ENCODE measurements at regions not wholly inside any gene's neighbourhood (a gene's known extent, or its start where the extent isn't known, plus 50 kb on each side); places are given as distances from the start of the nearest gene placed in this dataset.

GRCh38 chr4:53854991-53855568 lies 209.3 kb downstream of the CHIC2 start:
- H3K27me3 Mint-ChIP-seq (ENCODE audit: unreplicated experiment) = peaks cover 6% of the 10 kb centered on the region
- H3K36me3 Mint-ChIP-seq (ENCODE audit: unreplicated experiment) = no peaks in the 10 kb centered on the region
- peak overlapping the region; percentile 28 for H3K27ac Mint-ChIP-seq (ENCODE audit: unreplicated experiment)
- peaks cover 1% of the 10 kb centered on the region for H3K9me3 Mint-ChIP-seq (ENCODE audit: unreplicated experiment)
- H3K4me3 Mint-ChIP-seq (ENCODE audit: unreplicated experiment) = no peak overlapping the region
- no peak for DNase-seq
- no peak for TF ChIP-seq CTCF (IDR thresholded peaks at IDR 0.05; ENCODE audit: partially characterized antibody, unreplicated experiment)
- H3K4me1 Mint-ChIP-seq (ENCODE audit: low read depth, unreplicated experiment) = peaks cover 41% of the 10 kb centered on the region

GRCh38 chr4:53852343-53852742 lies 212.1 kb downstream of the CHIC2 start:
- Mint-ChIP-seq H3K27me3 (ENCODE audit: unreplicated experiment) (peaks cover 7% of the 10 kb centered on the region), H3K27ac (ENCODE audit: unreplicated experiment) (peak overlapping the region; percentile 89), H3K4me1 (ENCODE audit: low read depth, unreplicated experiment) (peaks cover 46% of the 10 kb centered on the region), H3K36me3 (ENCODE audit: unreplicated experiment) (no peaks in the 10 kb centered on the region), H3K9me3 (ENCODE audit: unreplicated experiment) (peaks cover 2% of the 10 kb centered on the region), H3K4me3 (ENCODE audit: unreplicated experiment) (peak overlapping the region; percentile 6)
- no peak for DNase-seq
- TF ChIP-seq CTCF (IDR thresholded peaks at IDR 0.05; ENCODE audit: partially characterized antibody, unreplicated experiment) = no peak

- no peak for DNase-seq
- Mint-ChIP-seq H3K9me3 (ENCODE audit: unreplicated experiment) (peaks cover 2% of the 10 kb centered on the region), H3K4me1 (ENCODE audit: low read depth, unreplicated experiment) (peaks cover 53% of the 10 kb centered on the region), H3K27me3 (ENCODE audit: unreplicated experiment) (peaks cover 5% of the 10 kb centered on the region), H3K27ac (ENCODE audit: unreplicated experiment) (no peak overlapping the region), H3K36me3 (ENCODE audit: unreplicated experiment) (no peaks in the 10 kb centered on the region), H3K4me3 (ENCODE audit: unreplicated experiment) (no peak overlapping the region)
- no peak for TF ChIP-seq CTCF (IDR thresholded peaks at IDR 0.05; ENCODE audit: partially characterized antibody, unreplicated experiment)
Observed at GRCh38 chr4:53847965-53848364, 216.4 kb downstream of the CHIC2 start.

- DNase-seq = no peak
- Mint-ChIP-seq H3K4me3 (ENCODE audit: unreplicated experiment) (no peak overlapping the region), H3K4me1 (ENCODE audit: low read depth, unreplicated experiment) (peaks cover 31% of the 10 kb centered on the region), H3K9me3 (ENCODE audit: unreplicated experiment) (no peaks in the 10 kb centered on the region), H3K36me3 (ENCODE audit: unreplicated experiment) (no peaks in the 10 kb centered on the region), H3K27me3 (ENCODE audit: unreplicated experiment) (peaks cover 2% of the 10 kb centered on the region), H3K27ac (ENCODE audit: unreplicated experiment) (peak overlapping the region; percentile 48)
- no peak for TF ChIP-seq CTCF (IDR thresholded peaks at IDR 0.05; ENCODE audit: partially characterized antibody, unreplicated experiment)
Observed at GRCh38 chr4:53844551-53844950, 219.9 kb downstream of the CHIC2 start.

- no peaks in the 10 kb centered on the region for H3K36me3 Mint-ChIP-seq (ENCODE audit: unreplicated experiment)
- no peak for TF ChIP-seq CTCF (IDR thresholded peaks at IDR 0.05; ENCODE audit: partially characterized antibody, unreplicated experiment)
- H3K27me3 Mint-ChIP-seq (ENCODE audit: unreplicated experiment) = peaks cover 2% of the 10 kb centered on the region
- DNase-seq = peak; percentile 18
- H3K4me1 Mint-ChIP-seq (ENCODE audit: low read depth, unreplicated experiment) = peaks cover 31% of the 10 kb centered on the region
- H3K9me3 Mint-ChIP-seq (ENCODE audit: unreplicated experiment) = no peaks in the 10 kb centered on the region
- peak overlapping the region; percentile 41 for H3K27ac Mint-ChIP-seq (ENCODE audit: unreplicated experiment)
- H3K4me3 Mint-ChIP-seq (ENCODE audit: unreplicated experiment) = no peak overlapping the region
Observed at GRCh38 chr4:53844133-53844532, 220.3 kb downstream of the CHIC2 start.
